K562 (cell line): ENCODE measurements at regions not wholly inside any gene's neighbourhood (a gene's known extent, or its start where the extent isn't known, plus 50 kb on each side); places are given as distances from the start of the nearest gene placed in this dataset.
"Not testable (repeated sequence)": the region's sequence is repeated elsewhere in the genome, so short reads cannot be mapped to it uniquely, and the experiment has no call there.

Source experiments
- ATAC-seq: fragments of 200-7000 bp; cut with Tn5 transposase; 3 replicates; pipeline ENCODE4 v1.9.1; 2020; ENCODE audit warnings: moderate library complexity
- BruUV-seq: library from RNA; stranded (reverse); fragments of 400-500 nt; replicated peaks from 2 replicates; lab custom pipeline; 2021; lab: Mats Ljungman, UMichigan
- CTCF ChIA-PET: fragments of 300-600 bp; formaldehyde crosslinking; extraction: SDS; loops from one replicate; lab custom pipeline; 2021; ENCODE audit warnings: low intra/inter-chr PET ratio; lab: Yijun Ruan, JAX
- POLR2A ChIA-PET: fragments of 300-600, 350-650 bp; sonication (Branson Sonifier 250); formaldehyde crosslinking; extraction: SDS; loops from one replicate; lab custom pipeline; 2021; ENCODE audit warnings: antibody characterized with exemption, inconsistent platforms; lab: Yijun Ruan, JAX
- DNase-seq, 4 experiments: peaks; one replicate each; pipeline versions ENCODE4 v3.0.0 to v3.0.0-alpha.2; 2011 to 2018; ENCODE audit warnings: low spot score in 3 of 4, mixed read lengths in 3 of 4; ENCODE audit errors: extremely low read depth in 1 of 4
- FAIRE-seq: peaks from 2 replicates; lab custom pipeline; 2011; peaks lifted over from hg19 to GRCh38; lab: Jason Lieb, UNC
- H2AFZ ChIP-seq: 2 replicates; pipeline ENCODE4 v1.6.0; 2011; ENCODE audit warnings: low read depth, low read length, control low read depth, inconsistent platforms
- H3K27ac ChIP-seq: fragments of 200-600 bp; 3 replicates; pipeline ENCODE4 v1.8.0; 2011; ENCODE audit warnings: low read depth, mild to moderate bottlenecking, control low read depth, inconsistent platforms, low read length, moderate library complexity, mixed read lengths; ENCODE audit errors: extremely low read depth
- H3K27me3 ChIP-seq, 2 experiments: fragments of 300-600 bp in 1 of 2; 2 replicates in 1 of 2; 3 replicates in 1 of 2; pipeline versions ENCODE4 v1.6.0 to v1.8.0; 2011; ENCODE audit warnings: inconsistent platforms in 2 of 2, low read length in 2 of 2, mild to moderate bottlenecking in 1 of 2, mixed read lengths in 1 of 2, moderate library complexity in 1 of 2; ENCODE audit not compliant: control insufficient read depth in 2 of 2, insufficient read depth in 2 of 2
- H3K36me3 ChIP-seq: fragments of 300-600 bp; 3 replicates; pipeline ENCODE4 v1.8.0; 2011; ENCODE audit warnings: mild to moderate bottlenecking, low read length, inconsistent platforms; ENCODE audit not compliant: control insufficient read depth, insufficient read depth
- H3K4me1 ChIP-seq, 2 experiments: fragments of 200-600 bp in 1 of 2; replicated peaks in 1 of 2; 2 replicates in 1 of 2; 3 replicates in 1 of 2; pipeline versions ENCODE4 v1.5.1 to v1.8.0; 2011; ENCODE audit warnings: inconsistent platforms in 2 of 2, low read length in 2 of 2, mild to moderate bottlenecking in 1 of 2, mixed read lengths in 1 of 2, moderate library complexity in 1 of 2; ENCODE audit not compliant: control insufficient read depth in 2 of 2, insufficient read depth in 2 of 2
- H3K4me2 ChIP-seq: 2 replicates; pipeline ENCODE4 v1.6.1; 2011; ENCODE audit warnings: low read length, control low read depth, inconsistent platforms, mixed read lengths; ENCODE audit not compliant: insufficient read depth
- H3K4me3 ChIP-seq: fragments of 200-600 bp; sonication (generic), shearing (Covaris generic); 2 replicates; pipeline ENCODE4 v1.5.1; 2016; ENCODE audit warnings: control low read depth, inconsistent platforms
- H3K79me2 ChIP-seq: fragments of 200-600 bp; 3 replicates; pipeline ENCODE4 v1.8.0; 2011; ENCODE audit warnings: low read length, inconsistent platforms; ENCODE audit not compliant: control insufficient read depth, insufficient read depth
- H3K9ac ChIP-seq, 2 experiments: 2 replicates each; pipeline versions ENCODE4 v1.6.0 to v1.6.1; 2011; ENCODE audit warnings: low read depth in 2 of 2, low read length in 2 of 2, control low read depth in 1 of 2, inconsistent platforms in 1 of 2, mild to moderate bottlenecking in 1 of 2, mixed read lengths in 1 of 2; ENCODE audit not compliant: insufficient read depth in 1 of 2
- H3K9me1 ChIP-seq: one replicate; pipeline ENCODE4 v1.6.0; 2011; ENCODE audit warnings: inconsistent platforms, mild to moderate bottlenecking, low read length, moderate library complexity; ENCODE audit not compliant: control insufficient read depth, insufficient read depth
- H3K9me3 ChIP-seq: replicated peaks from 2 replicates; pipeline ENCODE4 v1.5.1; 2011; ENCODE audit warnings: low read depth, low read length, inconsistent platforms; ENCODE audit not compliant: control insufficient read depth, insufficient read depth
- H4K20me1 ChIP-seq: replicated peaks from 2 replicates; pipeline ENCODE4 v1.6.1; 2011; ENCODE audit warnings: low read length, inconsistent platforms, mixed read lengths; ENCODE audit not compliant: control insufficient read depth, insufficient read depth
- PHF8 ChIP-seq: fragments of 200-600 bp; sonication (generic); IDR thresholded peaks from 2 replicates; pipeline ENCODE4 v1.6.1; 2012; ENCODE audit warnings: mixed run types, mild to moderate bottlenecking, inconsistent platforms, low read length, moderate library complexity, borderline replicate concordance
- POLR2G ChIP-seq: fragments of 200-400 bp; formaldehyde crosslinking; IDR thresholded peaks from 2 replicates; pipeline ENCODE4 v1.6.1; 2017; ENCODE audit warnings: low read depth, mild to moderate bottlenecking, antibody characterized with exemption, low read length, moderate library complexity
- RBFOX2 ChIP-seq: fragments of 200-400 bp; formaldehyde crosslinking; IDR thresholded peaks from 2 replicates; pipeline ENCODE4 v1.6.1; 2017; ENCODE audit warnings: low read depth, mild to moderate bottlenecking, low read length, moderate library complexity
- TAF1 ChIP-seq: IDR thresholded peaks from 2 replicates; pipeline ENCODE4 v1.6.1; 2011; ENCODE audit warnings: mild to moderate bottlenecking, low read length, moderate library complexity; ENCODE audit not compliant: insufficient read depth, control insufficient read depth, severe bottlenecking; ENCODE audit errors: extremely low read depth
- YY1 ChIP-seq, 3 experiments: IDR thresholded peaks; 2 replicates each; pipeline ENCODE4 v1.6.1; 2011; ENCODE audit warnings: low read length in 2 of 3, mild to moderate bottlenecking in 2 of 3, moderate library complexity in 2 of 3, borderline replicate concordance in 1 of 3, control low read depth in 1 of 3, low read depth in 1 of 3; ENCODE audit not compliant: insufficient read depth in 3 of 3, insufficient replicate concordance in 2 of 3, control insufficient read depth in 1 of 3, insufficient read length in 1 of 3; ENCODE audit errors: extremely low read depth in 1 of 3
- WGBS: fragments of 100-300 bp; shearing (Covaris generic); methylation state at CpG from one replicate; pipeline ENCODE4 v1.1.6; 2016; ENCODE audit warnings: low coverage, mixed read lengths; ENCODE audit not compliant: insufficient coverage; ENCODE audit errors: missing lambda C conversion rate; 5-methylcytosine and 5-hydroxymethylcytosine counted together
- in situ Hi-C: fragments of 300-500 bp; cut with MboI; formaldehyde crosslinking; loops from 4 replicates; pipeline ENCODE4 v1.15.0; 2018; ENCODE audit warnings: inconsistent platforms, mixed read lengths
- intact Hi-C: fragments of 100-400 bp; cut with micrococcal nuclease; formaldehyde crosslinking; loops from 2 replicates; pipeline ENCODE4 v1.14.2; 2022
- TF ChIP-seq, protein P1 (sequence below): fragments of 200-800 bp; sonication (Bioruptor generic); IDR thresholded peaks from 2 replicates; pipeline ENCODE4 v1.6.1; 2017; ENCODE audit warnings: missing genetic modification characterization, missing compliant biosample characterization

DNA sequence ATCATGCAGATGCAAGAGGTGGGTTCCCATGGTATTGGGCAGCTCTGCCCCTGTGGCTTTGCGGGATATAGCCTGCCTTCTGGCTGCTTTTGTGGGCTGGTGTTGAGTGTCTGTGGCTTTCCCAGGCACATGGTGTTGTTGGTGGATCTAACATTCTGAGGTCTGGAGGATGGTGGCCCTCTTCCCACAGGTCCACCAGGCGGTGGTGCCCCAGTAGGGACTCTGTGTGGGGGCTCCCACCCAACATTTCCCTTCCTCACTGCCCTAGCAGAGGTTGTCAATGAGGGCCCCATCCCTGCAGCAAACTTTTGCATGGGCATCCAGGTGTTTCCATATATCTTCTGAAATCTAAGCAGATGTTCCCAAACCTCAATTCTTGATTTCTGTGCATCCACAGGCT lies 420.5 kb upstream of the TPTE start:
- WGBS = 29% methylated on average over 1 of the region's 2 CpGs
- H3K4me1 ChIP-seq, H3K9ac ChIP-seq, intact Hi-C loops, H3K79me2 ChIP-seq, H2AFZ ChIP-seq, ATAC-seq, H3K27ac ChIP-seq, H4K20me1 ChIP-seq, H3K4me3 ChIP-seq, H3K4me2 ChIP-seq, H3K27me3 ChIP-seq, H3K36me3 ChIP-seq, BruUV-seq, H3K9me1 ChIP-seq, FAIRE-seq, CTCF ChIA-PET, POLR2A ChIA-PET, H3K9me3 ChIP-seq, DNase-seq, in situ Hi-C loops: not testable (repeated sequence)

DNA sequence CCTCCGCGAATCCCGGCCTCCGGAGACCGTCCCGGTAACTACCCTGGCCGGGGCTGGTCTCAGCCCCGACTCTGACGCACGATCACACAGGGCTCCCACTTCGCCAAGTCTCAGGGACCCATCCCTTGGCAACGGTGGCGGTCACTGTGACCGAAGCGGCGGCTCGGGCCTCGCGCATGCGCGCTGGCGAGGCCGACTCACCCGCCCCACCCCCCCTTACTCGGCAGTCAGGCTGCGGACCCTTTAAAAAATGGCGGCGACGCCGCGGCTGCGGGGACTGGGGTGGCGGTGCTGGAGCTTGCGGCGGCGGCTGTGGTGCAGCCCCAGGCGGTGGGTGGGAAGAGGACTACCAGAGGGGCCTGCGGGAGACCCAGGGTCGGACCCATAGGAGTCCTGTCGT lies 402.0 kb upstream of the TPTE start:
- peak overlapping the region; percentile 44 to 84; a peak in 3 of 4 replicates for H3K9ac ChIP-seq
- H3K9me1 ChIP-seq, CTCF ChIA-PET, POLR2A ChIA-PET, BruUV-seq, H4K20me1 ChIP-seq, in situ Hi-C loops, H3K79me2 ChIP-seq, H3K9me3 ChIP-seq, H3K4me2 ChIP-seq, FAIRE-seq, H3K36me3 ChIP-seq, H3K27me3 ChIP-seq, intact Hi-C loops: not testable (repeated sequence)
- H3K4me3 ChIP-seq = peak overlapping the region; percentile 33
- peak in 1 of 4 experiments; percentile 52 for DNase-seq
- peak; percentile 67 for ATAC-seq
- H3K4me1 ChIP-seq = peaks cover 0 to 14% of the 10 kb centered on the region in 2 experiments; a peak in 2 of 5 replicates
- H2AFZ ChIP-seq = peak overlapping the region; percentile 44; the same call in 1 of the 2 replicates
- WGBS = 4% methylated on average over 4 of the region's 40 CpGs
- H3K27ac ChIP-seq = peak overlapping the region; percentile 64; the same call in 2 of the 3 replicates
- TF ChIP-seq RBFOX2 (peak; percentile 74), PHF8 (peak; percentile 46; the same call in 1 of the 2 replicates), TAF1 (peak; percentile 37), POLR2G (peak; percentile 78), YY1 (IDR thresholded peaks at IDR 0.05; ENCODE audit: borderline replicate concordance in 1 of 3, control insufficient read depth in 1 of 3, extremely low read depth in 1 of 3, insufficient read depth in 3 of 3, insufficient read length in 1 of 3, insufficient replicate concordance in 2 of 3, low read depth in 1 of 3, low read length in 2 of 3) (peak in 2 of 3 experiments; percentile 57 to 59)
- TF ChIP-seq, protein P1, sequence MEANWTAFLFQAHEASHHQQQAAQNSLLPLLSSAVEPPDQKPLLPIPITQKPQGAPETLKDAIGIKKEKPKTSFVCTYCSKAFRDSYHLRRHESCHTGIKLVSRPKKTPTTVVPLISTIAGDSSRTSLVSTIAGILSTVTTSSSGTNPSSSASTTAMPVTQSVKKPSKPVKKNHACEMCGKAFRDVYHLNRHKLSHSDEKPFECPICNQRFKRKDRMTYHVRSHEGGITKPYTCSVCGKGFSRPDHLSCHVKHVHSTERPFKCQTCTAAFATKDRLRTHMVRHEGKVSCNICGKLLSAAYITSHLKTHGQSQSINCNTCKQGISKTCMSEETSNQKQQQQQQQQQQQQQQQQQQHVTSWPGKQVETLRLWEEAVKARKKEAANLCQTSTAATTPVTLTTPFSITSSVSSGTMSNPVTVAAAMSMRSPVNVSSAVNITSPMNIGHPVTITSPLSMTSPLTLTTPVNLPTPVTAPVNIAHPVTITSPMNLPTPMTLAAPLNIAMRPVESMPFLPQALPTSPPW (CRISPR knock-in tag) = peak; percentile 57
